ENCODE measurements at regions not wholly inside any gene's neighbourhood (a gene's known extent, or its start where the extent isn't known, plus 50 kb on each side); places are given as distances from the start of the nearest gene placed in this dataset.

DNA sequence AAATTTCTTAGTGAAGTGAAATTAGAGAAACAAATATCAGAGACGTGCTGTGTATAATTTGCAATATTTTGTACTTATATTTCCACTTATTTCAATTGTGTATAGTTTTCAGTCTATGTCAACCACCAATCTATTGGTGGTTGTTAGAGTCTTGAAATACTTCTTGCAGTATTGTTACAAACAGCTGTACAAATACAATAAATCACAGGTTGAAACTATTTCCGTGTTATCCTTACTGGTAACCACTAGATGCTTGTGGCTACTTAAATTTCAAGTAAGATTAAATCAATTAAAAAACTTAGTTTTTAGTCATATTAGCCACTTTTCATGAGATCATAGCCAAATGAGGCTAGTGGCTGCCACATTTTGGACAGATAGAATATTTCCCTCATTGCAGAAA lies 520.5 kb downstream of the GBA3 start:
- Histone ChIP-seq H3K4me1 (replicated peaks in 1 of 2; ENCODE audit: control insufficient read depth in 2 of 2, insufficient read depth in 2 of 2, low read length in 2 of 2) (peaks cover 0 to 2% of the 10 kb centered on the region in 2 experiments; a peak in 1 of 5 replicates), H3K9me3 (replicated peaks; ENCODE audit: control insufficient read depth, insufficient read depth, low read depth, low read length) (no peaks in the 10 kb centered on the region), H4K20me1 (replicated peaks; ENCODE audit: control insufficient read depth, insufficient read depth, low read length) (no peaks in the 10 kb centered on the region), H3K36me3 (ENCODE audit: control insufficient read depth, insufficient read depth, low read length) (no peaks in the 10 kb centered on the region), H3K4me3 (no peak overlapping the region), H3K9ac (ENCODE audit: insufficient read depth in 1 of 2, low read depth in 2 of 2, low read length in 2 of 2) (no peak overlapping the region), H2AFZ (ENCODE audit: low read depth, low read length) (no peak overlapping the region), H3K27me3 (ENCODE audit: control insufficient read depth in 2 of 2, insufficient read depth in 2 of 2, low read length in 2 of 2) (no peaks in the 10 kb centered on the region), H3K79me2 (ENCODE audit: control insufficient read depth, insufficient read depth, low read length) (no peaks in the 10 kb centered on the region), H3K27ac (ENCODE audit: extremely low read depth, low read depth, low read length) (no peak overlapping the region), H3K9me1 (ENCODE audit: control insufficient read depth, insufficient read depth, low read length) (no peaks in the 10 kb centered on the region), H3K4me2 (ENCODE audit: insufficient read depth, low read length) (no peak overlapping the region)
- TF ChIP-seq GATAD2B (IDR thresholded peaks at IDR 0.05; ENCODE audit: borderline replicate concordance) = no peak
- TF ChIP-seq SMARCA5 (IDR thresholded peaks at IDR 0.05) = no peak
- TF ChIP-seq, protein P1, sequence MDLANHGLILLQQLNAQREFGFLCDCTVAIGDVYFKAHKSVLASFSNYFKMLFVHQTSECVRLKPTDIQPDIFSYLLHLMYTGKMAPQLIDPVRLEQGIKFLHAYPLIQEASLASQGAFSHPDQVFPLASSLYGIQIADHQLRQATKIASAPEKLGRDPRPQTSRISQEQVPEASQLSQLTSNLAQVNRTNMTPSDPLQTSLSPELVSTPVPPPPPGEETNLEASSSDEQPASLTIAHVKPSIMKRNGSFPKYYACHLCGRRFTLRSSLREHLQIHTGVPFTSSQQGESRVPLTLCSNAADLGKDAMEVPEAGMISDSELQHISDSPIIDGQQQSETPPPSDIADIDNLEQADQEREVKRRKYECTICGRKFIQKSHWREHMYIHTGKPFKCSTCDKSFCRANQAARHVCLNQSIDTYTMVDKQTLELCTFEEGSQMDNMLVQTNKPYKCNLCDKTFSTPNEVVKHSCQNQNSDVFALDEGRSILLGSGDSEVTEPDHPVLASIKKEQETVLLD (IDR thresholded peaks at IDR 0.05) = no peak
- ChIA-PET POLR2A (no interaction called here), CTCF (ENCODE audit: low intra/inter-chr PET ratio) (no interaction called here)
- intact Hi-C loops (cut with micrococcal nuclease) = no loop called here
- WGBS (ENCODE audit: insufficient coverage, low coverage, missing lambda C conversion rate) = 30% methylated on average over 2 of the region's 2 CpGs
- in situ Hi-C loops (cut with MboI) = no loop called here
- FAIRE-seq (no peak), DNase-seq (ENCODE audit: extremely low read depth in 1 of 4, low spot score in 3 of 4) (no peak), ATAC-seq (no peak)
- BruUV-seq (replicated peaks) = no TSS peak

DNA sequence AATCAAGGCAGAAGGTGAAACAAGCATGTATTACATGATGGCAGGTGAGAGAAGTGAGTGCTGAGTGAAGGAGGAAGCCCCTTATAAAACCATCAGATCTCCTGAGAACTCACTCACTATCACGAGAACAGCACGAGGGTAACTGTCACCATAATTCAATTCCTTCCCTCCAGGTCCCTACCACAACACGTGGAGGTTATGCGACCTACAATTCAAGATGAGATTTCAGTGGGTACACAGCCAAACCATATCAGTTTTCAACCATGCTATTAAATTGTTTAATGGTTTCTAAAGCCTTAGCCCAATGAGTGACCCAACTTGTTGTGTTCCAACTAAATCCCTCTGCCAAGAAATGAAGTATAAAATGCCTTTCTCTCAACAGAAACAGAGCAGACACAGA lies 519.8 kb downstream of the GBA3 start:
- no peak for DNase-seq (ENCODE audit: extremely low read depth in 1 of 4, low spot score in 3 of 4)
- no peaks in the 10 kb centered on the region for H3K36me3 ChIP-seq (ENCODE audit: control insufficient read depth, insufficient read depth, low read length)
- in situ Hi-C loops (cut with MboI) = no loop called here
- no peaks in the 10 kb centered on the region for H3K9me1 ChIP-seq (ENCODE audit: control insufficient read depth, insufficient read depth, low read length)
- no peak for ATAC-seq
- H4K20me1 ChIP-seq (replicated peaks; ENCODE audit: control insufficient read depth, insufficient read depth, low read length) = no peaks in the 10 kb centered on the region
- no peaks in the 10 kb centered on the region for H3K9me3 ChIP-seq (replicated peaks; ENCODE audit: control insufficient read depth, insufficient read depth, low read depth, low read length)
- intact Hi-C loops (cut with micrococcal nuclease) = no loop called here
- ChIA-PET POLR2A (no interaction called here), CTCF (ENCODE audit: low intra/inter-chr PET ratio) (no interaction called here)
- H3K9ac ChIP-seq (ENCODE audit: insufficient read depth in 1 of 2, low read depth in 2 of 2, low read length in 2 of 2) = no peak overlapping the region
- 15% methylated on average over 4 of the region's 4 CpGs for WGBS (ENCODE audit: insufficient coverage, low coverage, missing lambda C conversion rate)
- H2AFZ ChIP-seq (ENCODE audit: low read depth, low read length) = no peak overlapping the region
- no peaks in the 10 kb centered on the region for H3K79me2 ChIP-seq (ENCODE audit: control insufficient read depth, insufficient read depth, low read length)
- no peak for FAIRE-seq
- no peak overlapping the region for H3K4me3 ChIP-seq
- H3K4me1 ChIP-seq (replicated peaks in 1 of 2; ENCODE audit: control insufficient read depth in 2 of 2, insufficient read depth in 2 of 2, low read length in 2 of 2) = peaks cover 0 to 2% of the 10 kb centered on the region in 2 experiments; a peak in 1 of 5 replicates
- BruUV-seq (replicated peaks) = no TSS peak
- no peak overlapping the region for H3K4me2 ChIP-seq (ENCODE audit: insufficient read depth, low read length)
- no peak overlapping the region for H3K27ac ChIP-seq (ENCODE audit: extremely low read depth, low read depth, low read length)
- no peaks in the 10 kb centered on the region for H3K27me3 ChIP-seq (ENCODE audit: control insufficient read depth in 2 of 2, insufficient read depth in 2 of 2, low read length in 2 of 2)
- TF ChIP-seq ZNF263 (CRISPR knock-in tag; IDR thresholded peaks at IDR 0.05; ENCODE audit: borderline replicate concordance) (no peak), ZBTB17 (CRISPR knock-in tag; IDR thresholded peaks at IDR 0.05) (no peak), NONO (IDR thresholded peaks at IDR 0.05; ENCODE audit: low read depth in 2 of 2, low read length in 1 of 2) (no peak), SREBF1 (IDR thresholded peaks at IDR 0.05; ENCODE audit: borderline replicate concordance, low read depth, low read length) (no peak), TSC22D4 (tag; IDR thresholded peaks at IDR 0.05) (no peak), SAFB (IDR thresholded peaks at IDR 0.05; ENCODE audit: borderline replicate concordance, low read depth, low read length) (no peak), PCBP2 (IDR thresholded peaks at IDR 0.05; ENCODE audit: low read depth, low read length, poor library complexity, severe bottlenecking) (no peak)
- TF ChIP-seq, protein P2, sequence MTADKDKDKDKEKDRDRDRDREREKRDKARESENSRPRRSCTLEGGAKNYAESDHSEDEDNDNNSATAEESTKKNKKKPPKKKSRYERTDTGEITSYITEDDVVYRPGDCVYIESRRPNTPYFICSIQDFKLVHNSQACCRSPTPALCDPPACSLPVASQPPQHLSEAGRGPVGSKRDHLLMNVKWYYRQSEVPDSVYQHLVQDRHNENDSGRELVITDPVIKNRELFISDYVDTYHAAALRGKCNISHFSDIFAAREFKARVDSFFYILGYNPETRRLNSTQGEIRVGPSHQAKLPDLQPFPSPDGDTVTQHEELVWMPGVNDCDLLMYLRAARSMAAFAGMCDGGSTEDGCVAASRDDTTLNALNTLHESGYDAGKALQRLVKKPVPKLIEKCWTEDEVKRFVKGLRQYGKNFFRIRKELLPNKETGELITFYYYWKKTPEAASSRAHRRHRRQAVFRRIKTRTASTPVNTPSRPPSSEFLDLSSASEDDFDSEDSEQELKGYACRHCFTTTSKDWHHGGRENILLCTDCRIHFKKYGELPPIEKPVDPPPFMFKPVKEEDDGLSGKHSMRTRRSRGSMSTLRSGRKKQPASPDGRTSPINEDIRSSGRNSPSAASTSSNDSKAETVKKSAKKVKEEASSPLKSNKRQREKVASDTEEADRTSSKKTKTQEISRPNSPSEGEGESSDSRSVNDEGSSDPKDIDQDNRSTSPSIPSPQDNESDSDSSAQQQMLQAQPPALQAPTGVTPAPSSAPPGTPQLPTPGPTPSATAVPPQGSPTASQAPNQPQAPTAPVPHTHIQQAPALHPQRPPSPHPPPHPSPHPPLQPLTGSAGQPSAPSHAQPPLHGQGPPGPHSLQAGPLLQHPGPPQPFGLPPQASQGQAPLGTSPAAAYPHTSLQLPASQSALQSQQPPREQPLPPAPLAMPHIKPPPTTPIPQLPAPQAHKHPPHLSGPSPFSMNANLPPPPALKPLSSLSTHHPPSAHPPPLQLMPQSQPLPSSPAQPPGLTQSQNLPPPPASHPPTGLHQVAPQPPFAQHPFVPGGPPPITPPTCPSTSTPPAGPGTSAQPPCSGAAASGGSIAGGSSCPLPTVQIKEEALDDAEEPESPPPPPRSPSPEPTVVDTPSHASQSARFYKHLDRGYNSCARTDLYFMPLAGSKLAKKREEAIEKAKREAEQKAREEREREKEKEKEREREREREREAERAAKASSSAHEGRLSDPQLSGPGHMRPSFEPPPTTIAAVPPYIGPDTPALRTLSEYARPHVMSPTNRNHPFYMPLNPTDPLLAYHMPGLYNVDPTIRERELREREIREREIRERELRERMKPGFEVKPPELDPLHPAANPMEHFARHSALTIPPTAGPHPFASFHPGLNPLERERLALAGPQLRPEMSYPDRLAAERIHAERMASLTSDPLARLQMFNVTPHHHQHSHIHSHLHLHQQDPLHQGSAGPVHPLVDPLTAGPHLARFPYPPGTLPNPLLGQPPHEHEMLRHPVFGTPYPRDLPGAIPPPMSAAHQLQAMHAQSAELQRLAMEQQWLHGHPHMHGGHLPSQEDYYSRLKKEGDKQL (CRISPR knock-in tag; IDR thresholded peaks at IDR 0.05; ENCODE audit: borderline replicate concordance) = no peak

All from K562 (cell line).